GM23248 (cell line): ENCODE measurements at regions not wholly inside any gene's neighbourhood (a gene's known extent, or its start where the extent isn't known, plus 50 kb on each side); places are given as distances from the start of the nearest gene placed in this dataset.

Experiments
- DNase-seq: peaks from one replicate; pipeline ENCODE4 v3.0.0-alpha.2; 2015
- H2AFZ ChIP-seq: fragments of 200-600 bp; sonication (generic); 2 replicates; pipeline ENCODE4 v1.6.1; 2016; ENCODE audit warnings: antibody characterized with exemption
- H3F3A ChIP-seq: fragments of 200-600 bp; sonication (generic); 2 replicates; pipeline ENCODE4 v1.6.1; 2016; ENCODE audit warnings: mild to moderate bottlenecking, antibody characterized with exemption, mixed run types; ENCODE audit not compliant: insufficient read depth
- H3K27ac ChIP-seq: fragments of 200-600 bp; sonication (generic); 2 replicates; pipeline ENCODE4 v1.5.1; 2016; ENCODE audit warnings: mild to moderate bottlenecking
- H3K27me3 ChIP-seq: fragments of 200-600 bp; sonication (generic); replicated peaks from 2 replicates; pipeline ENCODE4 v1.6.1; 2016; ENCODE audit warnings: mild to moderate bottlenecking; ENCODE audit not compliant: insufficient read depth
- H3K36me3 ChIP-seq: fragments of 200-600 bp; sonication (generic); 2 replicates; pipeline ENCODE4 v1.6.1; 2016; ENCODE audit warnings: low read depth, mild to moderate bottlenecking
- H3K4me1 ChIP-seq: fragments of 200-600 bp; sonication (generic); 2 replicates; pipeline ENCODE4 v1.6.1; 2016; ENCODE audit warnings: mild to moderate bottlenecking; ENCODE audit not compliant: insufficient read depth
- H3K4me2 ChIP-seq: fragments of 200-600 bp; sonication (generic); one replicate; pipeline ENCODE4 v1.6.1; 2016; ENCODE audit warnings: mild to moderate bottlenecking; ENCODE audit not compliant: unreplicated experiment
- H3K4me3 ChIP-seq: fragments of 200-600 bp; sonication (generic); 2 replicates; pipeline ENCODE4 v1.5.1; 2016; ENCODE audit warnings: mild to moderate bottlenecking
- H3K79me2 ChIP-seq: fragments of 200-600 bp; sonication (generic); 2 replicates; pipeline ENCODE4 v1.6.1; 2016; ENCODE audit warnings: mild to moderate bottlenecking; ENCODE audit not compliant: insufficient read depth
- H3K9ac ChIP-seq: fragments of 200-600 bp; sonication (generic); 2 replicates; pipeline ENCODE4 v1.6.1; 2016; ENCODE audit warnings: mild to moderate bottlenecking
- H3K9me2 ChIP-seq: fragments of 200-600 bp; sonication (generic); 2 replicates; pipeline ENCODE4 v1.6.1; 2016; ENCODE audit warnings: mixed run types, mild to moderate bottlenecking, moderate library complexity; ENCODE audit not compliant: insufficient read depth
- H3K9me3 ChIP-seq: fragments of 200-600 bp; sonication (generic); one replicate; pipeline ENCODE4 v1.6.1; 2017; ENCODE audit warnings: low read depth
- H4K20me1 ChIP-seq: fragments of 200-600 bp; sonication (generic); 2 replicates; pipeline ENCODE4 v1.6.0; 2016; ENCODE audit not compliant: insufficient read depth
- EZH2 ChIP-seq: fragments of 200-600 bp; sonication (generic); IDR thresholded peaks from 2 replicates; pipeline ENCODE4 v1.6.1; 2018; ENCODE audit warnings: antibody characterized with exemption, mild to moderate bottlenecking; ENCODE audit not compliant: insufficient read depth, poor library complexity, severe bottlenecking
- EZH2phosphoT487 ChIP-seq: fragments of 200-600 bp; sonication (generic); IDR thresholded peaks from 2 replicates; pipeline ENCODE4 v1.6.1; 2018; ENCODE audit warnings: antibody characterized with exemption, moderate library complexity, mild to moderate bottlenecking, low read depth; ENCODE audit not compliant: insufficient read depth
- WGBS, 2 experiments: methylation state at CpG; one replicate each; pipeline ENCODE4 v1.1.6; 2015 to 2017; ENCODE audit warnings: low lambda C conversion rate in 2 of 2, low coverage in 1 of 2; ENCODE audit errors: missing lambda C conversion rate in 2 of 2; 5-methylcytosine and 5-hydroxymethylcytosine counted together
- in situ Hi-C: fragments of 300-500 bp; cut with MboI; formaldehyde crosslinking; loops from 2 replicates; pipeline ENCODE4 v1.15.0; 2020

DNA sequence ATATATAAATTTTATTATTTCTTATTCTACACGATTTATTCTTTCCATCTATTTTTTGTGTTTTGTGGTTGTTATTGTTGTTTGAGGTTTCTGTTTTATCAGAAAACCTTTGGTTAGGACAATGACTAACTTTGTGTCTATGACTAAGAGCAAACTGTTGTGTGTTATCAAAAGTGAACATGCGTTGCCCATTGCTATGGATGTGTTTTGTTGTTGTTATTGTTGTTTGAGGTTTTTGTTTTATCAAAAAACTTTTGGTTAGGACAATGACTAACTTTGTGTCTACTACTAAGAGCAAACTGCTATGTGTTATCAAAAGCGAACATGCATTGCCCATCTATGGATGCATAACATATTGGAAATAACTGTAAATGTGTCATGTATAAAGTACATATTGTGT lies 692.3 kb downstream of the SLITRK1 start:
- H3K4me3 ChIP-seq, result no peak overlapping the region
- no peaks in the 10 kb centered on the region for H3K9me3 ChIP-seq
- H3K4me2 ChIP-seq, result no peak overlapping the region
- no peak for DNase-seq
- WGBS, 2 experiments, result 85 to 91% methylated on average over 3 of the region's 3 CpGs
- no peaks in the 10 kb centered on the region for H4K20me1 ChIP-seq
- H2AFZ ChIP-seq, result no peak overlapping the region
- in situ Hi-C loops, result no loop called here
- peaks cover 4% of the 10 kb centered on the region; the same call in 1 of the 2 replicates for H3K4me1 ChIP-seq
- H3F3A ChIP-seq, result peaks cover 5% of the 10 kb centered on the region; the same call in 1 of the 2 replicates
- H3K36me3 ChIP-seq, result no peaks in the 10 kb centered on the region
- no peaks in the 10 kb centered on the region for H3K27me3 ChIP-seq
- no peaks in the 10 kb centered on the region for H3K9me2 ChIP-seq
- no peak for TF ChIP-seq EZH2phosphoT487
- no peak for TF ChIP-seq EZH2
- H3K27ac ChIP-seq, result no peak overlapping the region
- H3K9ac ChIP-seq, result no peak overlapping the region
- no peaks in the 10 kb centered on the region for H3K79me2 ChIP-seq

- Histone ChIP-seq H2AFZ (peak overlapping the region; percentile 47), H3K36me3 (no peaks in the 10 kb centered on the region), H3K27me3 (no peaks in the 10 kb centered on the region), H3K4me1 (peaks cover 11% of the 10 kb centered on the region; the same call in 1 of the 2 replicates), H3F3A (peaks cover 7% of the 10 kb centered on the region; the same call in 1 of the 2 replicates), H4K20me1 (no peaks in the 10 kb centered on the region), H3K27ac (no peak overlapping the region), H3K9me3 (no peaks in the 10 kb centered on the region), H3K9me2 (no peaks in the 10 kb centered on the region), H3K79me2 (no peaks in the 10 kb centered on the region), H3K9ac (no peak overlapping the region), H3K4me3 (no peak overlapping the region), H3K4me2 (peak overlapping the region; percentile 13)
- 50 to 51% methylated on average over 2 of the region's 2 CpGs for WGBS, 2 experiments
- peak; percentile 55 for DNase-seq
- in situ Hi-C loops, result no loop called here
- no peak for TF ChIP-seq EZH2phosphoT487
- TF ChIP-seq EZH2, result no peak
Observed at GRCh38 chr13:83184819-83185218, 697.5 kb downstream of the SLITRK1 start.

GRCh38 chr13:83184150-83184475 lies 698.2 kb downstream of the SLITRK1 start:
- H3K9ac ChIP-seq, result no peak overlapping the region
- WGBS, 2 experiments, result 96 to 97% methylated on average over 9 to 11 of the region's 11 CpGs
- in situ Hi-C loops, result no loop called here
- H3F3A ChIP-seq, result peaks cover 7% of the 10 kb centered on the region; the same call in 1 of the 2 replicates
- TF ChIP-seq EZH2phosphoT487 (no peak), EZH2 (no peak)
- H3K4me3 ChIP-seq, result no peak overlapping the region
- no peak overlapping the region for H2AFZ ChIP-seq
- H3K9me3 ChIP-seq, result no peaks in the 10 kb centered on the region
- H3K79me2 ChIP-seq, result no peaks in the 10 kb centered on the region
- H4K20me1 ChIP-seq, result no peaks in the 10 kb centered on the region
- H3K9me2 ChIP-seq, result no peaks in the 10 kb centered on the region
- no peak for DNase-seq
- no peaks in the 10 kb centered on the region for H3K36me3 ChIP-seq
- H3K27me3 ChIP-seq, result no peaks in the 10 kb centered on the region
- peaks cover 11% of the 10 kb centered on the region; the same call in 1 of the 2 replicates for H3K4me1 ChIP-seq
- no peak overlapping the region for H3K27ac ChIP-seq
- H3K4me2 ChIP-seq, result no peak overlapping the region

- Histone ChIP-seq H3K79me2 (no peaks in the 10 kb centered on the region), H2AFZ (no peak overlapping the region), H4K20me1 (no peaks in the 10 kb centered on the region), H3K36me3 (no peaks in the 10 kb centered on the region), H3K4me1 (peaks cover 11% of the 10 kb centered on the region; the same call in 1 of the 2 replicates), H3K27ac (no peak overlapping the region), H3K4me3 (no peak overlapping the region), H3K4me2 (no peak overlapping the region), H3K9me3 (no peaks in the 10 kb centered on the region), H3K27me3 (no peaks in the 10 kb centered on the region), H3F3A (peaks cover 7% of the 10 kb centered on the region; the same call in 1 of the 2 replicates), H3K9me2 (no peaks in the 10 kb centered on the region), H3K9ac (no peak overlapping the region)
- WGBS, 2 experiments, result 92% methylated on average over 14 of the region's 14 CpGs
- no peak for DNase-seq
- in situ Hi-C loops, result no loop called here
- TF ChIP-seq EZH2phosphoT487 (no peak), EZH2 (no peak)
Observed at GRCh38 chr13:83183439-83184149, 698.7 kb downstream of the SLITRK1 start.
